Adrenal gland (tissue), 9 donors: ENCODE measurements at regions not wholly inside any gene's neighbourhood (a gene's known extent, or its start where the extent isn't known, plus 50 kb on each side); places are given as distances from the start of the nearest gene placed in this dataset.

Experiments used
- DNase-seq, 7 donors: peaks; one replicate each; pipeline ENCODE4 v3.0.0-alpha.2; 2019 to 2020
- H3K27ac ChIP-seq, 5 donors: fragments of 200-600 bp; sonication (generic) in 4 of 5; 1 replicate in 3 of 5; 2 replicates in 2 of 5; pipeline versions ENCODE4 v1.5.1 to v1.8.0; 2016 to 2020; ENCODE audit warnings: mild to moderate bottlenecking in 1 of 5
- H3K27me3 ChIP-seq: fragments of 200-600 bp; 2 replicates; pipeline ENCODE4 v1.8.0; 2021
- H3K36me3 ChIP-seq, 2 donors: fragments of 200-600 bp; replicated peaks in 1 of 2; 1 replicate in 1 of 2; 2 replicates in 1 of 2; pipeline versions ENCODE4 v1.5.1 to v1.8.0; 2018 to 2022
- H3K4me1 ChIP-seq, 2 donors: fragments of 200-600 bp; replicated peaks in 1 of 2; 1 replicate in 1 of 2; 2 replicates in 1 of 2; pipeline versions ENCODE4 v1.5.1 to v1.8.0; 2018 to 2021
- H3K4me3 ChIP-seq, 4 donors: fragments of 200-600 bp; sonication (generic) in 3 of 4; one replicate each; pipeline ENCODE4 v1.5.1; 2016 to 2018
- H3K9me3 ChIP-seq, 3 donors: fragments of 200-600 bp; sonication (generic) in 1 of 3; replicated peaks in 1 of 3; 1 replicate in 2 of 3; 2 replicates in 1 of 3; pipeline versions ENCODE4 v1.5.1 to v1.8.0; 2016 to 2021
- CTCF ChIP-seq, 6 experiments: fragments of 450-650 bp in 4 of 6; fragments of 200-600 bp in 2 of 6; sonication (generic) in 1 of 6; IDR thresholded peaks; 1 replicate in 5 of 6; 2 replicates in 1 of 6; pipeline versions ENCODE4 v1.5.1 to v1.8.0; 2016 to 2021; ENCODE audit warnings: antibody characterized with exemption in 6 of 6, mild to moderate bottlenecking in 2 of 6, moderate library complexity in 1 of 6
- POLR2A ChIP-seq, 2 donors: fragments of 450-650 bp; IDR thresholded peaks; one replicate each; pipeline ENCODE4 v1.6.1; 2017; ENCODE audit warnings: antibody characterized with exemption in 2 of 2, mild to moderate bottlenecking in 2 of 2, moderate library complexity in 1 of 2
- WGBS, 4 donors: extraction: QIAGEN DNeasy Blood & Tissue Kit in 2 of 4; methylation state at CpG; one replicate each; pipeline versions ENCODE4 v1.1.5 to v1.1.7; 2013 to 2017; 5-methylcytosine and 5-hydroxymethylcytosine counted together
- intact Hi-C, 2 donors: fragments of 100-400 bp; cut with DNase I; formaldehyde crosslinking; loops; one replicate each; pipeline versions ENCODE4 v1.14.1 to v1.15.0; 2022 to 2023
- donor health status: healthy with polysubstance abuse.
- donor health status: Bipolar disorder and iron deficiency.
- donor health status: DM: yes; HTN: yes; CAD: no.
- donor health status: DM: no; HTN: no; CAD: no.
- donor health status: DM: no; HTN: no; CAD: no.

- H3K4me1 ChIP-seq: no peaks in the 10 kb centered on the region
- no peak overlapping the region for H3K27ac ChIP-seq
- TF ChIP-seq CTCF (IDR thresholded peaks at IDR 0.05) (no peak), POLR2A (IDR thresholded peaks at IDR 0.05) (no peak)
- no peaks in the 10 kb centered on the region for H3K9me3 ChIP-seq
- no peaks in the 10 kb centered on the region for H3K27me3 ChIP-seq
- DNase-seq: no peak
- H3K36me3 ChIP-seq: no peaks in the 10 kb centered on the region
- 61 to 74% (median 71%) methylated on average over 7 of the region's 7 CpGs for WGBS, 4 donors
- intact Hi-C loops: no loop called here
- H3K4me3 ChIP-seq: no peak overlapping the region
Measured at GRCh38 chr9:107222020-107222522, 61.0 kb upstream of the RAD23B start.

- Histone ChIP-seq H3K9me3 (no peaks in the 10 kb centered on the region), H3K4me1 (no peaks in the 10 kb centered on the region), H3K36me3 (no peaks in the 10 kb centered on the region), H3K27ac (no peak overlapping the region), H3K27me3 (no peaks in the 10 kb centered on the region), H3K4me3 (no peak overlapping the region)
- intact Hi-C loops: no loop called here
- TF ChIP-seq POLR2A (IDR thresholded peaks at IDR 0.05) (no peak), CTCF (IDR thresholded peaks at IDR 0.05) (no peak)
- 71 to 94% (median 78%) methylated on average over 2 of the region's 2 CpGs for WGBS, 4 donors
- DNase-seq: no peak
Measured at GRCh38 chr9:107223381-107223780, 59.7 kb upstream of the RAD23B start.

GRCh38 chr9:107224252-107224651, 58.8 kb upstream of the RAD23B start:
- Histone ChIP-seq H3K9me3 (no peaks in the 10 kb centered on the region), H3K36me3 (no peaks in the 10 kb centered on the region), H3K27me3 (no peaks in the 10 kb centered on the region), H3K4me3 (no peak overlapping the region), H3K4me1 (no peaks in the 10 kb centered on the region), H3K27ac (no peak overlapping the region)
- TF ChIP-seq POLR2A (IDR thresholded peaks at IDR 0.05) (no peak), CTCF (IDR thresholded peaks at IDR 0.05) (no peak)
- intact Hi-C loops: no loop called here
- no peak for DNase-seq
- 55 to 71% (median 66%) methylated on average over 2 of the region's 2 CpGs for WGBS, 4 donors

GRCh38 chr9:107226421-107226820, 56.7 kb upstream of the RAD23B start:
- WGBS, 4 donors: 67 to 73% (median 71%) methylated on average over 2 of the region's 2 CpGs
- intact Hi-C loops: loop anchor here in 1 of 2 donors (5.0 kb wide), 1 partner anchor 101 kb away; no protein-coding TSS in a partner anchor

More at GRCh38 chr9:107226421-107226820, 56.7 kb upstream of the RAD23B start:
- H3K4me1 ChIP-seq: no peaks in the 10 kb centered on the region
- DNase-seq: no peak
- H3K4me3 ChIP-seq: no peak overlapping the region
- no peaks in the 10 kb centered on the region for H3K27me3 ChIP-seq
- no peak overlapping the region for H3K27ac ChIP-seq
- TF ChIP-seq CTCF (IDR thresholded peaks at IDR 0.05) (no peak), POLR2A (IDR thresholded peaks at IDR 0.05) (no peak)
- H3K36me3 ChIP-seq: no peaks in the 10 kb centered on the region
- no peaks in the 10 kb centered on the region for H3K9me3 ChIP-seq
